Naive thymus-derived CD4-positive, alpha-beta T cell (primary cell): ENCODE measurements at regions not wholly inside any gene's neighbourhood (a gene's known extent, or its start where the extent isn't known, plus 50 kb on each side); places are given as distances from the start of the nearest gene placed in this dataset.
A peak's percentile ranks its signal among the peaks of the same experiment; 100 is the strongest.

Source experiments
- ATAC-seq: fragments of 150-1000 bp; cut with Tn5 transposase; 2 replicates; pipeline ENCODE4 v1.10.0; 2021; ENCODE audit warnings: mild to moderate bottlenecking, moderate library complexity
- CTCF ChIA-PET: fragments of 350-600 bp; sonication (Branson Sonifier 250); formaldehyde crosslinking; loops from one replicate; lab custom pipeline; 2021; ENCODE audit warnings: antibody characterized with exemption; lab: Charles Lee
- POLR2A ChIA-PET: fragments of 350-600 bp; sonication (Branson Sonifier 250); formaldehyde crosslinking; loops from one replicate; lab custom pipeline; 2021; ENCODE audit warnings: antibody characterized with exemption, inconsistent platforms; lab: Charles Lee
- DNase-seq, 9 donors: peaks; one replicate each; pipeline versions ENCODE4 v3.0.0 to v3.0.0-alpha.2; 2020 to 2022; ENCODE audit warnings: mixed read lengths in 1 of 9
- H3K27ac ChIP-seq: one replicate; pipeline ENCODE4 v1.7.0; 2013; ENCODE audit warnings: mild to moderate bottlenecking, low read depth, low read length, moderate library complexity
- H3K27me3 ChIP-seq, 2 donors: one replicate each; pipeline ENCODE4 v1.7.0; 2013; ENCODE audit warnings: low read length in 2 of 2, mild to moderate bottlenecking in 2 of 2, moderate library complexity in 2 of 2; ENCODE audit not compliant: control insufficient read depth in 2 of 2, insufficient read depth in 2 of 2
- H3K36me3 ChIP-seq, 3 experiments: 1 replicate in 2 of 3; 2 replicates in 1 of 3; pipeline ENCODE4 v1.7.0; 2013; ENCODE audit warnings: low read length in 3 of 3, mild to moderate bottlenecking in 3 of 3, moderate library complexity in 1 of 3; ENCODE audit not compliant: insufficient read depth in 3 of 3, control insufficient read depth in 2 of 3
- H3K4me1 ChIP-seq, 2 donors: one replicate each; pipeline ENCODE4 v1.7.0; 2013; ENCODE audit warnings: low read length in 2 of 2, mild to moderate bottlenecking in 2 of 2, moderate library complexity in 1 of 2; ENCODE audit not compliant: control insufficient read depth in 2 of 2, insufficient read depth in 2 of 2
- H3K4me3 ChIP-seq: 2 replicates; pipeline ENCODE4 v1.7.0; 2013; ENCODE audit warnings: mild to moderate bottlenecking, low read length
- H3K9me3 ChIP-seq, 3 experiments: 1 replicate in 2 of 3; 2 replicates in 1 of 3; pipeline ENCODE4 v1.7.0; 2013; ENCODE audit warnings: low read length in 3 of 3; ENCODE audit not compliant: control insufficient read depth in 2 of 3
- H3K27ac Mint-ChIP-seq, 9 donors: one replicate each; pipeline ENCODE4 v1.8.0; 2020 to 2022; ENCODE audit warnings: mixed read lengths in 9 of 9, mild to moderate bottlenecking in 8 of 9, moderate library complexity in 5 of 9, inconsistent platforms in 2 of 9
- H3K27me3 Mint-ChIP-seq, 5 donors: one replicate each; pipeline ENCODE4 v1.8.0; 2021 to 2022; ENCODE audit warnings: mixed read lengths in 5 of 5, mild to moderate bottlenecking in 1 of 5
- H3K36me3 Mint-ChIP-seq, 5 donors: one replicate each; pipeline ENCODE4 v1.8.0; 2020 to 2022; ENCODE audit warnings: mixed read lengths in 5 of 5, mild to moderate bottlenecking in 3 of 5, inconsistent platforms in 1 of 5
- H3K4me1 Mint-ChIP-seq, 7 donors: one replicate each; pipeline ENCODE4 v1.8.0; 2020 to 2022; ENCODE audit warnings: mixed read lengths in 7 of 7, mild to moderate bottlenecking in 3 of 7, inconsistent platforms in 1 of 7
- H3K4me3 Mint-ChIP-seq, 10 donors: one replicate each; pipeline ENCODE4 v1.8.0; 2020 to 2022; ENCODE audit warnings: mild to moderate bottlenecking in 10 of 10, mixed read lengths in 10 of 10, moderate library complexity in 6 of 10, inconsistent platforms in 2 of 10
- H3K9me3 Mint-ChIP-seq, 11 donors: one replicate each; pipeline ENCODE4 v1.8.0; 2020 to 2022; ENCODE audit warnings: mixed read lengths in 11 of 11, mild to moderate bottlenecking in 4 of 11, inconsistent platforms in 1 of 11, moderate library complexity in 1 of 11
- intact Hi-C, 2 donors: fragments of 100-400 bp; cut with micrococcal nuclease; formaldehyde crosslinking; loops; one replicate each; pipeline ENCODE4 v1.15.1; 2023

- CTCF ChIA-PET, result interaction anchor here (0.6 to 1.0 kb wide), 2 partner anchors 501 to 502 kb away, joined by 3 to 4 read pairs; no protein-coding TSS in a partner anchor
- H3K27me3 ChIP-seq, result peaks cover 0 to 6% of the 10 kb centered on the region in 2 donors
- H3K27me3 Mint-ChIP-seq, result peaks cover 32 to 53% (median 47%) of the 10 kb centered on the region in 5 donors
- H3K27ac Mint-ChIP-seq, result no peak overlapping the region
- H3K4me1 Mint-ChIP-seq, result peaks cover 8 to 13% (median 11%) of the 10 kb centered on the region in 7 donors
- H3K9me3 ChIP-seq, result no peaks in the 10 kb centered on the region
- H3K9me3 Mint-ChIP-seq, result peaks cover 0 to 2% (median 0%) of the 10 kb centered on the region in 11 donors
- H3K36me3 ChIP-seq, result no peaks in the 10 kb centered on the region
- H3K4me3 ChIP-seq, result no peak overlapping the region
- no peaks in the 10 kb centered on the region for H3K36me3 Mint-ChIP-seq
- intact Hi-C loops, result no loop called here
- ATAC-seq, result no peak
- no peak overlapping the region for H3K4me3 Mint-ChIP-seq
- POLR2A ChIA-PET, result no interaction called here
- DNase-seq, result no peak
- no peaks in the 10 kb centered on the region for H3K4me1 ChIP-seq
- no peak overlapping the region for H3K27ac ChIP-seq
Measured at GRCh38 chr7:22554184-22554583, 54.2 kb upstream of the STEAP1B start.

GRCh38 chr7:22551768-22552513, 52.0 kb upstream of the STEAP1B start:
- Histone ChIP-seq H3K36me3 (no peaks in the 10 kb centered on the region), H3K27me3 (peaks cover 0 to 6% of the 10 kb centered on the region in 2 donors), H3K27ac (no peak overlapping the region), H3K4me1 (no peaks in the 10 kb centered on the region), H3K4me3 (no peak overlapping the region), H3K9me3 (no peaks in the 10 kb centered on the region)
- H3K4me3 Mint-ChIP-seq, result no peak overlapping the region
- H3K36me3 Mint-ChIP-seq, result no peaks in the 10 kb centered on the region
- ChIA-PET CTCF (no interaction called here), POLR2A (no interaction called here)
- H3K27ac Mint-ChIP-seq, result no peak overlapping the region
- H3K4me1 Mint-ChIP-seq, result peaks cover 8 to 15% (median 13%) of the 10 kb centered on the region in 7 donors
- H3K9me3 Mint-ChIP-seq, result peaks cover 0 to 2% (median 0%) of the 10 kb centered on the region in 11 donors
- DNase-seq (no peak), ATAC-seq (peak; percentile 31)
- intact Hi-C loops, result no loop called here
- H3K27me3 Mint-ChIP-seq, result peaks cover 47 to 61% (median 60%) of the 10 kb centered on the region in 5 donors

GRCh38 chr7:22550514-22551030, 50.6 kb upstream of the STEAP1B start:
- peak overlapping the region in 8 of 10 donors; percentile 36 to 97 (median 76) for H3K4me3 Mint-ChIP-seq

GRCh38 chr7:22549667-22550513, 49.9 kb upstream of the STEAP1B start:
- Mint-ChIP-seq H3K27me3 (peaks cover 59 to 78% (median 68%) of the 10 kb centered on the region in 5 donors), H3K36me3 (no peaks in the 10 kb centered on the region), H3K9me3 (peaks cover 0 to 2% (median 0%) of the 10 kb centered on the region in 11 donors), H3K27ac (no peak overlapping the region), H3K4me1 (peaks cover 6 to 15% (median 10%) of the 10 kb centered on the region in 7 donors), H3K4me3 (peak overlapping the region; percentile 59 to 97 (median 76))
- ChIA-PET CTCF (no interaction called here), POLR2A (no interaction called here)
- H3K9me3 ChIP-seq, result no peaks in the 10 kb centered on the region
- intact Hi-C loops, result no loop called here
- DNase-seq, result peak in 4 of 9 donors; percentile 16 to 63 (median 47)
- no peaks in the 10 kb centered on the region for H3K36me3 ChIP-seq
- H3K4me1 ChIP-seq, result no peaks in the 10 kb centered on the region
- H3K27ac ChIP-seq, result no peak overlapping the region
- peaks cover 0 to 6% of the 10 kb centered on the region in 2 donors for H3K27me3 ChIP-seq
- peak; percentile 61 for ATAC-seq
- peak overlapping the region; percentile 28 for H3K4me3 ChIP-seq

More at GRCh38 chr7:22550514-22551030, 50.6 kb upstream of the STEAP1B start:
- Histone ChIP-seq H3K4me1 (no peaks in the 10 kb centered on the region), H3K9me3 (no peaks in the 10 kb centered on the region), H3K27ac (no peak overlapping the region), H3K27me3 (peaks cover 0 to 6% of the 10 kb centered on the region in 2 donors), H3K36me3 (no peaks in the 10 kb centered on the region), H3K4me3 (no peak overlapping the region)
- Mint-ChIP-seq H3K27ac (peak overlapping the region in 1 of 9 donors; percentile 39), H3K36me3 (no peaks in the 10 kb centered on the region), H3K27me3 (peaks cover 60 to 72% (median 65%) of the 10 kb centered on the region in 5 donors), H3K9me3 (peaks cover 0 to 2% (median 0%) of the 10 kb centered on the region in 11 donors), H3K4me1 (peaks cover 8 to 15% (median 13%) of the 10 kb centered on the region in 7 donors)
- DNase-seq (no peak), ATAC-seq (no peak)
- POLR2A ChIA-PET, result no interaction called here
- CTCF ChIA-PET, result interaction anchor here (0.5 kb wide), 1 partner anchor 1795 kb away, joined by 3 read pairs; no protein-coding TSS in a partner anchor
- intact Hi-C loops, result no loop called here
